ENCODE measurements at regions not wholly inside any gene's neighbourhood (a gene's known extent, or its start where the extent isn't known, plus 50 kb on each side); places are given as distances from the start of the nearest gene placed in this dataset.

GRCh38 chr11:115928811-115929210 lies 424.6 kb upstream of the CADM1 start:
- Mint-ChIP-seq H3K4me3 (no peak overlapping the region), H3K36me3 (ENCODE audit: low read depth) (no peaks in the 10 kb centered on the region)

GRCh38 chr11:115927823-115928329 lies 423.7 kb upstream of the CADM1 start:
- Histone ChIP-seq H3K4me1 (ENCODE audit: control insufficient read depth, insufficient read depth, low read length) (peaks cover 4% of the 10 kb centered on the region), H3K27me3 (ENCODE audit: control insufficient read depth, insufficient read depth, low read length, poor library complexity, severe bottlenecking) (peaks cover 5% of the 10 kb centered on the region), H3K9ac (ENCODE audit: extremely low read depth, low read length, poor library complexity, severe bottlenecking) (no peak overlapping the region), H3K4me3 (ENCODE audit: low read length) (no peak overlapping the region), H3K9me3 (ENCODE audit: control insufficient read depth, low read length) (no peaks in the 10 kb centered on the region), H3K27ac (ENCODE audit: low read depth, low read length) (no peak overlapping the region), H3K36me3 (ENCODE audit: control insufficient read depth, insufficient read depth, low read length) (no peaks in the 10 kb centered on the region)
- Mint-ChIP-seq H3K36me3 (ENCODE audit: low read depth) (no peaks in the 10 kb centered on the region), H3K9me3 (no peaks in the 10 kb centered on the region), H3K27ac (no peak overlapping the region), H3K4me1 (peaks cover 13% of the 10 kb centered on the region), H3K27me3 (ENCODE audit: insufficient read depth) (peaks cover 13% of the 10 kb centered on the region), H3K4me3 (no peak overlapping the region)
- TF ChIP-seq CTCF (conservative IDR thresholded peaks at IDR 0.05), result no peak
- 91 to 98% methylated on average over 8 of the region's 8 CpGs for WGBS, 2 experiments (ENCODE audit: insufficient coverage in 1 of 2, insufficient read length in 1 of 2)
- DNase-seq, result no peak

More at GRCh38 chr11:115928811-115929210, 424.6 kb upstream of the CADM1 start:
- Histone ChIP-seq H3K4me3 (ENCODE audit: low read length) (no peak overlapping the region), H3K36me3 (ENCODE audit: control insufficient read depth, insufficient read depth, low read length) (no peaks in the 10 kb centered on the region), H3K9me3 (ENCODE audit: control insufficient read depth, low read length) (no peaks in the 10 kb centered on the region), H3K9ac (ENCODE audit: extremely low read depth, low read length, poor library complexity, severe bottlenecking) (no peak overlapping the region), H3K4me1 (ENCODE audit: control insufficient read depth, insufficient read depth, low read length) (peaks cover 4% of the 10 kb centered on the region), H3K27me3 (ENCODE audit: control insufficient read depth, insufficient read depth, low read length, poor library complexity, severe bottlenecking) (peaks cover 5% of the 10 kb centered on the region), H3K27ac (ENCODE audit: low read depth, low read length) (no peak overlapping the region)
- TF ChIP-seq CTCF (conservative IDR thresholded peaks at IDR 0.05), result no peak
- no peaks in the 10 kb centered on the region for H3K9me3 Mint-ChIP-seq
- peaks cover 13% of the 10 kb centered on the region for H3K27me3 Mint-ChIP-seq (ENCODE audit: insufficient read depth)
- DNase-seq, result no peak
- 89 to 93% methylated on average over 2 of the region's 2 CpGs for WGBS, 2 experiments (ENCODE audit: insufficient coverage in 1 of 2, insufficient read length in 1 of 2)
- H3K27ac Mint-ChIP-seq, result no peak overlapping the region
- H3K4me1 Mint-ChIP-seq, result peaks cover 11% of the 10 kb centered on the region

GRCh38 chr11:115926601-115927000 lies 422.4 kb upstream of the CADM1 start:
- H3K36me3 Mint-ChIP-seq (ENCODE audit: low read depth), result no peaks in the 10 kb centered on the region
- Histone ChIP-seq H3K27me3 (ENCODE audit: control insufficient read depth, insufficient read depth, low read length, poor library complexity, severe bottlenecking) (peaks cover 5% of the 10 kb centered on the region), H3K9ac (ENCODE audit: extremely low read depth, low read length, poor library complexity, severe bottlenecking) (no peak overlapping the region), H3K4me3 (ENCODE audit: low read length) (no peak overlapping the region), H3K4me1 (ENCODE audit: control insufficient read depth, insufficient read depth, low read length) (peaks cover 4% of the 10 kb centered on the region), H3K9me3 (ENCODE audit: control insufficient read depth, low read length) (no peaks in the 10 kb centered on the region), H3K27ac (ENCODE audit: low read depth, low read length) (no peak overlapping the region), H3K36me3 (ENCODE audit: control insufficient read depth, insufficient read depth, low read length) (no peaks in the 10 kb centered on the region)
- no peak for DNase-seq
- no peaks in the 10 kb centered on the region for H3K9me3 Mint-ChIP-seq
- 91 to 93% methylated on average over 4 of the region's 4 CpGs for WGBS, 2 experiments (ENCODE audit: insufficient coverage in 1 of 2, insufficient read length in 1 of 2)
- H3K4me1 Mint-ChIP-seq, result peaks cover 13% of the 10 kb centered on the region
- H3K27me3 Mint-ChIP-seq (ENCODE audit: insufficient read depth), result peaks cover 24% of the 10 kb centered on the region
- no peak overlapping the region for H3K4me3 Mint-ChIP-seq
- H3K27ac Mint-ChIP-seq, result no peak overlapping the region
- TF ChIP-seq CTCF (conservative IDR thresholded peaks at IDR 0.05), result peak; percentile 34

Data from endodermal cell (in vitro differentiated cells).